AG09309 (cell line): ENCODE measurements at regions not wholly inside any gene's neighbourhood (a gene's known extent, or its start where the extent isn't known, plus 50 kb on each side); places are given as distances from the start of the nearest gene placed in this dataset.

Experiments used
- DNase-seq: peaks from one replicate; pipeline ENCODE4 v3.0.0-alpha.2; 2010; ENCODE audit warnings: low read depth
- H3K4me3 ChIP-seq: 2 replicates; pipeline ENCODE4 v1.5.1; 2011; ENCODE audit warnings: mild to moderate bottlenecking, low read depth, low read length, moderate library complexity; ENCODE audit not compliant: control insufficient read depth
- TF ChIP-seq, protein P1 (sequence below): IDR thresholded peaks from 2 replicates; pipeline ENCODE4 v1.5.1; 2011; ENCODE audit warnings: mild to moderate bottlenecking, low read depth, low read length, inconsistent platforms; ENCODE audit not compliant: insufficient read depth, control insufficient read depth; ENCODE audit errors: missing control alignments

DNA sequence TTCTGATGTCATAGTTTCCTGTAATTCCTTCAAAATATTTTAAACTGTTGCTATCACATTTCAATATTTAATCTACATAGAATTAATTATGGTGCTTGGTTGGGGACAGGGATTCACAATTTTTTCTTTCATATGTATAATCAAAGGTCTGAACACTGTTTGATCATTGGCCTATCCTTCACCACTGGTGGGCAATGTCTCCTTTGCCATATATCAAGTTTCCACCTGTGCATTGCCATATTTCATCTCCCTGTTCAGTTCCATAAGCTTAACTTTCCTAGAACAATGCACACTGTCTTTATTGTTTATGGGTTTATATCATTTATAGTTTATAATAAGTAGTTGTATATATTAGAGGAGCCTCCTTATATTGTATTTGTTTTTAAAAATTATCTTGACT lies 374.9 kb upstream of the PTBP2 start:
- TF ChIP-seq, protein P1, sequence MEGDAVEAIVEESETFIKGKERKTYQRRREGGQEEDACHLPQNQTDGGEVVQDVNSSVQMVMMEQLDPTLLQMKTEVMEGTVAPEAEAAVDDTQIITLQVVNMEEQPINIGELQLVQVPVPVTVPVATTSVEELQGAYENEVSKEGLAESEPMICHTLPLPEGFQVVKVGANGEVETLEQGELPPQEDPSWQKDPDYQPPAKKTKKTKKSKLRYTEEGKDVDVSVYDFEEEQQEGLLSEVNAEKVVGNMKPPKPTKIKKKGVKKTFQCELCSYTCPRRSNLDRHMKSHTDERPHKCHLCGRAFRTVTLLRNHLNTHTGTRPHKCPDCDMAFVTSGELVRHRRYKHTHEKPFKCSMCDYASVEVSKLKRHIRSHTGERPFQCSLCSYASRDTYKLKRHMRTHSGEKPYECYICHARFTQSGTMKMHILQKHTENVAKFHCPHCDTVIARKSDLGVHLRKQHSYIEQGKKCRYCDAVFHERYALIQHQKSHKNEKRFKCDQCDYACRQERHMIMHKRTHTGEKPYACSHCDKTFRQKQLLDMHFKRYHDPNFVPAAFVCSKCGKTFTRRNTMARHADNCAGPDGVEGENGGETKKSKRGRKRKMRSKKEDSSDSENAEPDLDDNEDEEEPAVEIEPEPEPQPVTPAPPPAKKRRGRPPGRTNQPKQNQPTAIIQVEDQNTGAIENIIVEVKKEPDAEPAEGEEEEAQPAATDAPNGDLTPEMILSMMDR, result peak; percentile 14
- no peak for DNase-seq

DNA sequence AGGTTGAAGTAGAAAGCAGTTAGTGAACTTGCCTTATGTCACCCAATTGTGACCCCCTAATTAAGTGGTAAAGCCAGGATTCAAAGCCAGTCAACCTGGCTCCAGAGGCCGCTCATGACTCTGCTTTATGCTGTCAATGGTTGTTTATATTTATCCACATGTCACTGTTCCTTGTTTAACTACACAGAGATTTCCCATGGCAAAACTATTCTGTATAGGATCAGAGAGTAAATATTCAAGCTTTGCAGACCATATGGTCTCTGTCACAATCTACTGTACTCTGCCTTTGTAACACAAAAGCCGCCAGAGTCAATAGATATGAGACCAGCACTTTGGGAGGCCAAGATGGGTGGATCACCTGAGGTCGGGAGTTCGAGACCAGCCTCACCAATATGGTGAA lies 371.7 kb upstream of the PTBP2 start:
- DNase-seq, result no peak
- TF ChIP-seq, protein P1, result no peak

More for the DNA sequence above, 374.9 kb upstream of the PTBP2 start:
- H3K4me3 ChIP-seq, result no peak overlapping the region

DNA sequence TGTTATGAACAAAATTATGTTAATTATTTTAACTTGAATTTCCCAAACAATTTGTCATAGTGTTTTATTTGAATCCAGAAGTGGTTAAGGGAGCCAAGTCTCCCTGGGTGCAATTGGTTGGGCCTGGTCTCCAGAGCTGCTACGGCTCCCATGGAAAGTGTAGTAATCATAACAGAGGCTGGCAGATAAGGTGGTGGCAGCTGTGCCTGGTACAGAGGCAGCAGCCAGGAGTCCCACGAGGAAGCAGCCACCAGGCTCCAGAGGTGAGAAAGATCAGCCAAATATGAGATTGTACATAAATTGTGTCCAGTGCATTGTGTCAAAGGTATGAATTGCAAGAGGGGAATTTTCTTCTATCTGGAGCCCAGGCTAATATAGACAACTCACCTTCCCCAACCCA lies 368.9 kb upstream of the PTBP2 start:
- TF ChIP-seq, protein P1, result no peak
- no peak for DNase-seq
- no peak overlapping the region for H3K4me3 ChIP-seq

More for the DNA sequence above, 371.7 kb upstream of the PTBP2 start:
- no peak overlapping the region for H3K4me3 ChIP-seq

DNA sequence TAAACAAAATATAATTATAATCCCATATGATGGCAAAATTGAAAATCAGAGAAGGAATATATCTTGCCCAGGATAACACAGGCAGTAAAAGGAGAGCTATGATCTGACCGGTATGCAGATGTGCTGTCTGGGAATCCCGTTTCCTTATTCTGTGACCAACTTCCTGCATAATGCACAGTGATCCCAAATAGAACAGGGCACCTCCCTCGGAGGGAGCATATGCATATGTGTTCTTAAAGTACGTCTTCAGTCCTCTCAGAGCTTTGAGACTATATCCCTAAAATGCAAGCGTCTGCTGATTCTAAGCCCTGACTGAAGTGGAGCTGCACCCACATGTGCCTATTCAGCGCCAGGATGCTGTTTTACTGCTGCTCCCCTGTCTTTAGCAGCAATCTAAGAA lies 366.1 kb upstream of the PTBP2 start:
- H3K4me3 ChIP-seq, result no peak overlapping the region
- DNase-seq, result no peak

DNA sequence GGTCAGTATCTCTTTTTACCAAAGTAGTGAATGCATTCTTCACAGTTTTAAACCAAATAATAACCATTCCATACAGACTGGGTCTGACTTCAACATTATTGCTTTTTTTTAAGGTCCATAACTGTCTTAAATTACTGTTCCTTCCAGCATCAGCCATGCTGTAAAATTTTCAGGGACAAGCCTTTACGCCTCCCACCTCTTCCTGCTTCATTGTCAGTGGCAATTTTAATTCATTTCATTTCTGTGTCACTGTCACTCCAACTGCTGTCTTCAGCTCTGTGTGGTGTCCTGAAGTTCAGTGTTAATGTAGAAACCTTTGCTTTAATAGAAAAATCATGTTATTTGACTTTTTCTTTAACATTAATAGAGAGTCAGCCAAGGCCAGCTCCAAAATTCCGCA lies 365.6 kb upstream of the PTBP2 start:
- TF ChIP-seq, protein P1, result no peak
- DNase-seq, result no peak
- H3K4me3 ChIP-seq, result no peak overlapping the region

More for the DNA sequence above, 366.1 kb upstream of the PTBP2 start:
- TF ChIP-seq, protein P1, result no peak

DNA sequence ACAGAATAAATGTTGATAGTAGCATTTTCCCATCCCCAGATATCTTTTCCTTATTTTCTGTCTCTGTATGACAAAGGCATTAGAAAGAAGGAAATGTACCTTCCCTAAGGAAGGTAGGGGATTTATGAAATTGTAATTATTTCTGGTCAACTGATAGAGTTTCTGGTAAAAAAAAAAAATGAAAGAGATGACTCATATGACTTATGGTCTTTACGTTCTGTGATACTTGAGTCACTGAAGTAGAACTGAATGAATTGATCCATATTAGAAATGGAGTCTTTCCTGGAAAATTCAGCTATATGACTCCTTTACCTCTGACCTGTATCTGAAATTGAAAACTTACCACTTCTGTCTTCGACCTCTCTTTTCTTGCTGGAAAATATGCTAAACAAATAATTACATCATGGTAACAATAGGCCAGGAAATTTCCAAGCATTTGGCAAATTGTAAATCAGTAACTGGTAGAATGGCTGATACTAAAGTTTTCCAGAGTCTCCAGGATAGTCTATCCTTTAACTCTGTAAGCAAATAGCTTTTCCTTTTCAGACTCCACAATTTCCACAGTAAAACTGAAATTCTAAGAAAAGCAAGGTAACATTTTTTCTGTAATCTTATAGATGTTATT lies 364.3 kb upstream of the PTBP2 start:
- DNase-seq, result no peak
- H3K4me3 ChIP-seq, result no peak overlapping the region
- TF ChIP-seq, protein P1, result no peak

DNA sequence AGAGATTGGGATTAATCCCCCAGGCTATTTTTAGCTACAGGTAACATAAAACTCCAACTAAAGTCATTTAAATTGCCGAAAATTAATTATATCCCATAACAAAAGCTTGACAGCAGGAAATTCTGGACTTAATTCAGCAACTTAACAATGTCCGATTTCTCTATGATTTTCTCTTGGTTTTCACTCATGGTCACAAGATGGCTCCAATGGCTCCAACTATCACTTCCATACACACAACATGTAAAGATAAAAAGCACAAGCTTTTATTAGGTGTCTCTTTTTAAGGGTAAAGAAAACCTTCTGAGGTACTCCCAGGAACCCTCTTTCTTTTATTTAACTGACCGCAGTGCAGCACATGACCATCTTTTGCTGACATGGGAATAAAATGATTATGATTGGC lies 363.5 kb upstream of the PTBP2 start:
- no peak overlapping the region for H3K4me3 ChIP-seq
- DNase-seq, result no peak
- TF ChIP-seq, protein P1, result no peak
